ENCODE measurements at regions not wholly inside any gene's neighbourhood (a gene's known extent, or its start where the extent isn't known, plus 50 kb on each side); places are given as distances from the start of the nearest gene placed in this dataset.
A peak's percentile ranks its signal among the peaks of the same experiment; 100 is the strongest.

- H3K9me3 ChIP-seq: no peaks in the 10 kb centered on the region
- no peaks in the 10 kb centered on the region for H3K36me3 ChIP-seq
- H3K27me3 ChIP-seq: no peaks in the 10 kb centered on the region
- no peak for DNase-seq
- H3K4me3 ChIP-seq: no peak overlapping the region
These were observed 115.8 kb downstream of the INHBA start for GRCh38 chr7:41586931-41587640.

GRCh38 chr7:41584746-41585145 is 118.1 kb downstream of the INHBA start:
- no peak for DNase-seq
- Histone ChIP-seq H3K4me3 (no peak overlapping the region), H3K9me3 (no peaks in the 10 kb centered on the region), H3K36me3 (no peaks in the 10 kb centered on the region), H3K27me3 (no peaks in the 10 kb centered on the region)

GRCh38 chr7:41582116-41582515 is 120.8 kb downstream of the INHBA start:
- H3K4me3 ChIP-seq: no peak overlapping the region
- H3K9me3 ChIP-seq: no peaks in the 10 kb centered on the region
- no peaks in the 10 kb centered on the region for H3K27me3 ChIP-seq
- no peaks in the 10 kb centered on the region for H3K36me3 ChIP-seq
- no peak for DNase-seq

GRCh38 chr7:41581041-41581440 is 121.8 kb downstream of the INHBA start:
- H3K4me3 ChIP-seq: no peak overlapping the region
- H3K36me3 ChIP-seq: no peaks in the 10 kb centered on the region
- no peaks in the 10 kb centered on the region for H3K27me3 ChIP-seq
- no peaks in the 10 kb centered on the region for H3K9me3 ChIP-seq
- DNase-seq: no peak

- Histone ChIP-seq H3K4me3 (no peak overlapping the region), H3K27me3 (no peaks in the 10 kb centered on the region), H3K36me3 (no peaks in the 10 kb centered on the region), H3K9me3 (no peaks in the 10 kb centered on the region)
- DNase-seq: peak; percentile 56
These were observed 122.6 kb downstream of the INHBA start for GRCh38 chr7:41579961-41580935.

- DNase-seq: no peak
- no peaks in the 10 kb centered on the region for H3K9me3 ChIP-seq
These were observed 124.2 kb downstream of the INHBA start for GRCh38 chr7:41578700-41579099.

DNA sequence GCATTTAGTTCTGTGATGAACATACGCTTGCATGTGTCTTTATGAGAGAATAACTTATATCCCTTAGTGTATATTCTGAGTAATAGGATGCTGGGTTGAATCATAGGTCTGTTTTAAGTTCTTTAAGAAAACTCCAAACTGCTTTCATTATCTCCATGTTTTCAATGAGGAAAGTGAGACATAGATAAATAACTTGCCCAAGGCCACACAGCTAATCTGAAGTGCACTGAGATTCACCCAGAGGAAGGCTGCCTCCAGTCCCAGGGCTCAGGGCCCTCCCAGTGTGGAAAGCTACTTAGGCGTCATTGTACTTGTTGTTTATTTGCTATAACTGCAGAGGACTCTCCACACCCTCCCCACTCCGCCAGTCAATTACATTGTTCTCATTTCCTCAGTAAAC is 126.7 kb downstream of the INHBA start:
- Histone ChIP-seq H3K4me3 (no peak overlapping the region), H3K36me3 (no peaks in the 10 kb centered on the region), H3K9me3 (no peaks in the 10 kb centered on the region), H3K27me3 (no peaks in the 10 kb centered on the region)
- DNase-seq: no peak

More at GRCh38 chr7:41578700-41579099, 124.2 kb downstream of the INHBA start:
- H3K27me3 ChIP-seq: no peaks in the 10 kb centered on the region
- H3K36me3 ChIP-seq: no peaks in the 10 kb centered on the region
- no peak overlapping the region for H3K4me3 ChIP-seq

- no peaks in the 10 kb centered on the region for H3K9me3 ChIP-seq
- DNase-seq: no peak
- no peaks in the 10 kb centered on the region for H3K36me3 ChIP-seq
- H3K4me3 ChIP-seq: no peak overlapping the region
- no peaks in the 10 kb centered on the region for H3K27me3 ChIP-seq
These were observed 128.5 kb downstream of the INHBA start for GRCh38 chr7:41574377-41574776.

DNA sequence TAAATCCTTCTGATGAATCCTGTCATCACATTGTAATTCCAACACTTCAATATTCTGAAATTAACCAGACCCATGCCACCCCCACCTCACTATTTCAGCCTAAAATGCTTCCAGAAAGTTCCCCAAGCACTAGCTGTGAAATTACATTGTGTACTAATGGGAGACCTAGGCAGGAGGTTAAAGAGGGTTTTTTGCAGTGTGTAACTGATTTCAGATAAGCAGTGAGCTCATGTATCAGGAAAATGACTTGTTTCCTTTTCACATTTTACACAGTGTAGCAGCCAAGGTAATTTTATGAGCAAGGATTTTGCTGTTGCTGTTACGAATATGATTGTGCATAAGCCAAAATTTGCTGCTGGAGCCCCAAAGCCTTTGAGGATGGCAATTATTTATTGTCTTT is 129.0 kb downstream of the INHBA start:
- no peak for DNase-seq

DNA sequence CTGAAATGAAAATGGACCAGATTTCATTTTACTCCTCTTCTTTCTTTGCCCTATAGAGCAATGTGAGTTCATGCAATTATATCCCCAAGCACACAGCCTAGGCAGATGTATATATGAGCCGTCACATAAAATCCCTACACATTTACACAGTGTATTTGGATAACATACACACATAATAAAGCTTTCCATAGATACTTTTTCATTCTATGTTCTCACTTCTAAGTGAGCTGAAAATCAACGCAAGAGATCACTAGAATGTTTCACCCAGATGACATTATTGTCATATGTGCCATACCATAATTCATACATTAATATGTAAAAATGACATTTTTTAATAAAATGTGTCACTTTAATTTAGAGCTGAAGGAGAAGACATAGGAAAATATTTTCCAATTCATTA is 129.4 kb downstream of the INHBA start:
- Histone ChIP-seq H3K27me3 (no peaks in the 10 kb centered on the region), H3K4me3 (no peak overlapping the region), H3K9me3 (no peaks in the 10 kb centered on the region), H3K36me3 (no peaks in the 10 kb centered on the region)
- DNase-seq: no peak

More for the DNA sequence above, 129.0 kb downstream of the INHBA start:
- no peaks in the 10 kb centered on the region for H3K27me3 ChIP-seq
- no peaks in the 10 kb centered on the region for H3K36me3 ChIP-seq
- H3K4me3 ChIP-seq: no peak overlapping the region
- no peaks in the 10 kb centered on the region for H3K9me3 ChIP-seq

DNA sequence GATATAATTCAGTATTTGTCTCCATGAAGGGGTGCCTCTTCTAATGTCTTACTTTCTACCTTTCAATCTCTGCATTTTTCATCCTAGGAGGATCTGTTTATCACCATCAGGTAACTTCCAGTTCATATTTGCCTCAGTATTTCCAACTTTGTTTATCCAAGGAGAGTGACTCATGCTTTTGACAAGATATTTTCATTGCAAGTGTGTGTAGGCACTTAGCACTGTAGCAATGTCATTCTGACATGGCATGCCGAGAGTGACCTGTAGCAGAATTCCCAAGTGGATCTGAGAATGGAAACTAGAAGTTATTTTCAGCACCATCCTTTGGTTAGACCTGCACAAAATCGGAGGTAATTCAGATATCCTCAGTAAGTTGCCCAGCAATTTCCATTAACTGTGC is 129.9 kb downstream of the INHBA start:
- no peak for DNase-seq
- H3K4me3 ChIP-seq: no peak overlapping the region

GRCh38 chr7:41571573-41571972 is 131.3 kb downstream of the INHBA start:
- Histone ChIP-seq H3K4me3 (no peak overlapping the region), H3K36me3 (no peaks in the 10 kb centered on the region), H3K9me3 (no peaks in the 10 kb centered on the region), H3K27me3 (no peaks in the 10 kb centered on the region)
- no peak for DNase-seq

More for the DNA sequence above, 129.9 kb downstream of the INHBA start:
- no peaks in the 10 kb centered on the region for H3K36me3 ChIP-seq
- H3K27me3 ChIP-seq: no peaks in the 10 kb centered on the region
- no peaks in the 10 kb centered on the region for H3K9me3 ChIP-seq

- no peak overlapping the region for H3K4me3 ChIP-seq
- no peak for DNase-seq
- H3K36me3 ChIP-seq: no peaks in the 10 kb centered on the region
- H3K9me3 ChIP-seq: no peaks in the 10 kb centered on the region
- H3K27me3 ChIP-seq: no peaks in the 10 kb centered on the region
These were observed 132.1 kb downstream of the INHBA start for GRCh38 chr7:41570766-41571165.

DNA sequence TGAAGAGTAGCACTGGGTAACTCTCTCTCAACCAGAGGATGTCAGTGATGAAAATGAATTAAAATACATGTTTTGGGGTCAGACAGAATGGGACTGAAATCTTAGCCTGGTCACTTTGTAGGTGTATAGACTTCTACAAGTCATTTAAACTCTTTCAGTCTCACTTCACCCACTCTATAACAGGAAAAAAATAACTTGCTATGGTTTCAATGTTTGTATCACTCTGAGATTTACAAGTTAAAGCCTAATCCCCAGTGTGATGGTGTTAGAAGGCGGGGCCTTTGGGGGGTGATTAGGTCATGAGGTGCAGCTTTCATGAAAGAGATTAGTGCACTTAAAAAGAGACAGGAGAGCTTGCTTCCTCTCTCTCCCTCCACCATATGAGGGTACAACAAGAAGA is 134.8 kb downstream of the INHBA start:
- H3K4me3 ChIP-seq: no peak overlapping the region
- no peaks in the 10 kb centered on the region for H3K9me3 ChIP-seq
- DNase-seq: no peak
- H3K27me3 ChIP-seq: no peaks in the 10 kb centered on the region; the same call in 1 of the 2 replicates
- H3K36me3 ChIP-seq: no peaks in the 10 kb centered on the region

DNA sequence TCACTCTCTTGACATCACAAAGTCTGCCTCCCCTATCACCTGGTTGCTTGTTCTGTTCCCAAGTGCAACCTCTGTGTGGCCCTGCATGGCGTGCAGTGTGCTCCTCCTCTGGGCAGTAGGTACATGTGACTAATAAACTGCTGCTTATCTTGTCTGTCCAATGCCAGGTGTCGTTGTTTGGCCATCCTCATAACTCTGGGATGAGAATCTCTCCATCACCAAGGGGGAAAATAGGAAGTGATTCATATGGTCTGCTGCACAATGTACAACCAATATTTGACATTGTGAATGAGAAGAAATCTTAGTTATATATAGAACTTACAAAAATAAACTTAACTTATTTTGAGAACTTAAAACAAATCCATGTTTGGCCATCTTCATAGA is 135.2 kb downstream of the INHBA start:
- Histone ChIP-seq H3K27me3 (no peaks in the 10 kb centered on the region; the same call in 1 of the 2 replicates), H3K9me3 (no peaks in the 10 kb centered on the region), H3K36me3 (no peaks in the 10 kb centered on the region), H3K4me3 (no peak overlapping the region)
- DNase-seq: no peak

DNA sequence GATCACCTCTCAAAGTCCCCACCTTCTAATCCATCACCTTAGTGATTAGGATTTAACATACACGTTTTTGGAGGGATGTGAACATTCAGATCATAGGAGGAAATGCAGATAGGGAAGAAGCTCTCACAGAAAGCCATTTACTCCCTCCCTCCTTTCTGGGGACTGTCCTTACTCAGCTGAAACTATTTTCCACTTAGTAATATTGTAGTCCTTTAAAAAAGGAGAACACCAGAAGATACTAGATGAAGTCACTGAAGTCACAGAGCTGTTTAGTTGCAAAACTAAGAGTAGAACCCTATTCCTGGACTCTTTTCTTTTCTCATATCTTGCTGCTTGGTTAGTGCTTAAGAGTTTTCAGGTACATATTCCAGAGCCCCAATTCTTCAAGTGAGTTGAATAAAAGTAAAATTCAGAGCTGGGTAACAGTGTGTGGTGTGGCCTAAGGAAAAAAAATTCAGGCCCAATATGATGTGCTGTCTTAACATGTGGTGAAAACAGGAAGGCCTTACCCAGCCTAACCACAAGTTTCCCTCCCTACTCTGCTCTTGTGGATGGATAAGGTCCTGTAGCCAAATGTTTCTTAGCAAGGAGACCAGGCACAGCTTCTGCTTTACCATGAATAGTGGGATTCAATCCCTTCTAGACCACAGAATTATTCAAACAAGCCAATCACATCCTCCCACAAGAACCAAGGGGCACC is 135.7 kb downstream of the INHBA start:
- Histone ChIP-seq H3K4me3 (no peak overlapping the region), H3K36me3 (no peaks in the 10 kb centered on the region), H3K27me3 (no peaks in the 10 kb centered on the region; the same call in 1 of the 2 replicates), H3K9me3 (no peaks in the 10 kb centered on the region)
- no peak for DNase-seq

GRCh38 chr7:41566581-41566980 is 136.3 kb downstream of the INHBA start:
- no peaks in the 10 kb centered on the region for H3K36me3 ChIP-seq
- no peak for DNase-seq

More at GRCh38 chr7:41566581-41566980, 136.3 kb downstream of the INHBA start:
- H3K9me3 ChIP-seq: no peaks in the 10 kb centered on the region
- H3K27me3 ChIP-seq: no peaks in the 10 kb centered on the region; the same call in 1 of the 2 replicates
- no peak overlapping the region for H3K4me3 ChIP-seq
